ENCODE measurements at regions not wholly inside any gene's neighbourhood (a gene's known extent, or its start where the extent isn't known, plus 50 kb on each side); places are given as distances from the start of the nearest gene placed in this dataset.

DNA sequence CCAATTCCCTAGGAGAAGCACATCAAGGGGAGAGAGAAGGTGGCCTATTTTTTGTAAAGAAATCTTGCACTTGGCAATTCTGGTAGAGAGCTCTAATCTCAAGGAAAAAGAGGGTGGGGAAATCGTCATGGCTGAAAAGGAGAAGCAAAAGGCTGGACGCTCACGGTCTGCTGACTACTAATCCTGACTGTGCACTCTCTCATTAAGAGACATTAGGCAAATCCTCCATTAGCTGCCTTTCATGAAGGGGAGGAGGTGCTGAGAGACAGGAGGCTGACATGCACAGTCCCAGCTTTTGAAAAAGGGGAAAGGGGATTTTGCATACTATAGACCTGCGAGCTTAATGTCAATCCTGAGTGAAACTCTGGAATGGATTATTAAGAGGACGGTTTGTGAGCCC is 170.0 kb downstream of the NR2F2 start:
- Histone ChIP-seq H3K36me3 (ENCODE audit: insufficient read depth, low read length) (no peaks in the 10 kb centered on the region), H3K27me3 (ENCODE audit: low read length) (no peaks in the 10 kb centered on the region), H3K4me2 (ENCODE audit: low read depth, low read length, poor library complexity, severe bottlenecking) (no peak overlapping the region), H3K79me2 (ENCODE audit: low read length) (no peaks in the 10 kb centered on the region), H4K20me1 (ENCODE audit: insufficient read depth, low read depth, low read length) (no peaks in the 10 kb centered on the region), H3K9me2 (replicated peaks; ENCODE audit: insufficient read depth, low read length) (no peaks in the 10 kb centered on the region), H3K9me3 (ENCODE audit: low read length) (peaks cover 20% of the 10 kb centered on the region), H3K9ac (ENCODE audit: low read length) (no peak overlapping the region), H3K27ac (ENCODE audit: low read length) (no peak overlapping the region), H3K4me3 (ENCODE audit: low read length) (no peak overlapping the region), H3K4me1 (ENCODE audit: low read length) (no peaks in the 10 kb centered on the region), H2AFZ (ENCODE audit: low read length) (no peak overlapping the region)
- no peak for DNase-seq

DNA sequence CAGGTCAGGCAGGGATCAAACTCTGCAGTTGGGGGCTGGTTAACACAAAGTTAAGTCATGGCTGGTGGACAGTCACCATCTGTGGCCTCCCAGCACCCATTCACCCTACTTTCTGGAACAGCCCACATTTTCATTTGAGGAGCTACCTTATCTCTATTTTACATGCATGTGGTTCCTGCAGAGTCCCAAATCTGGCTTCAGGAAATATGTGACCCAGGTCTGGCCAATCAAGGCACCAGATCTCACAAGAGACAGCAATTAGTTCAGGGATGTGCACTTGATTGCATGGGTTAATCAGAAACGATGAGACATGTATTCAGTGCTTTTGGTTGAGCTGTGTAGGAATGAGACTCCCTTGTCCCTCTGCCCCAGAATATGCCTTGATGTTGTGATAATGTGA is 170.9 kb downstream of the NR2F2 start:
- no peak overlapping the region for H2AFZ ChIP-seq (ENCODE audit: low read length)
- no peak for DNase-seq
- no peaks in the 10 kb centered on the region for H3K27me3 ChIP-seq (ENCODE audit: low read length)
- no peak overlapping the region for H3K4me2 ChIP-seq (ENCODE audit: low read depth, low read length, poor library complexity, severe bottlenecking)
- no peak overlapping the region for H3K27ac ChIP-seq (ENCODE audit: low read length)
- H3K9me2 ChIP-seq (replicated peaks; ENCODE audit: insufficient read depth, low read length), result no peaks in the 10 kb centered on the region
- H3K4me3 ChIP-seq (ENCODE audit: low read length), result no peak overlapping the region
- no peaks in the 10 kb centered on the region for H3K4me1 ChIP-seq (ENCODE audit: low read length)
- no peak overlapping the region for H3K9ac ChIP-seq (ENCODE audit: low read length)
- no peaks in the 10 kb centered on the region for H3K79me2 ChIP-seq (ENCODE audit: low read length)
- H4K20me1 ChIP-seq (ENCODE audit: insufficient read depth, low read depth, low read length), result no peaks in the 10 kb centered on the region
- H3K36me3 ChIP-seq (ENCODE audit: insufficient read depth, low read length), result no peaks in the 10 kb centered on the region
- peaks cover 20% of the 10 kb centered on the region for H3K9me3 ChIP-seq (ENCODE audit: low read length)

DNA sequence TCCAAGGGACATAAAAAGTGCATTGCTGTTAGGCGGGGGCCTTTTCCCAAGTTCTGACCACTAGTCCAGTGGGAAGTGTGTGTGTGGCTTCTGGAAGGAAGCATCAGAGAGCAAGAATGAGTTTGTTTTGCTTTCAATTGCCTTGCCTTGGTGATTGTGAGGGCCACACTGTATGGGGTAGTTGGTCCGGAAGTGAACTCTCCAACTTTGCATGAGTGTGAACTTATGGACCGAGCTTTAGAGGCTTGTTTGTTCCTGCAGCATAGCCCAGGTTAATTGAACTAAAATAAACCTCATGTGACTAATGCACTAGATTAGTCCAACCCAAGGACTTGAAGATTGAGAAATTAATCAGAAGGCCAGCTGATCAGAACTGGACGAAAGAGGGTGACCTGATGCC is 171.7 kb downstream of the NR2F2 start:
- no peaks in the 10 kb centered on the region for H3K79me2 ChIP-seq (ENCODE audit: low read length)
- no peak overlapping the region for H3K9ac ChIP-seq (ENCODE audit: low read length)
- H3K4me1 ChIP-seq (ENCODE audit: low read length), result no peaks in the 10 kb centered on the region
- peaks cover 21% of the 10 kb centered on the region for H3K9me3 ChIP-seq (ENCODE audit: low read length)
- no peak overlapping the region for H3K4me2 ChIP-seq (ENCODE audit: low read depth, low read length, poor library complexity, severe bottlenecking)
- H3K36me3 ChIP-seq (ENCODE audit: insufficient read depth, low read length), result no peaks in the 10 kb centered on the region
- H2AFZ ChIP-seq (ENCODE audit: low read length), result no peak overlapping the region
- no peaks in the 10 kb centered on the region for H3K27me3 ChIP-seq (ENCODE audit: low read length)
- no peaks in the 10 kb centered on the region for H4K20me1 ChIP-seq (ENCODE audit: insufficient read depth, low read depth, low read length)
- H3K27ac ChIP-seq (ENCODE audit: low read length), result no peak overlapping the region
- no peak for DNase-seq
- H3K4me3 ChIP-seq (ENCODE audit: low read length), result no peak overlapping the region
- H3K9me2 ChIP-seq (replicated peaks; ENCODE audit: insufficient read depth, low read length), result no peaks in the 10 kb centered on the region

DNA sequence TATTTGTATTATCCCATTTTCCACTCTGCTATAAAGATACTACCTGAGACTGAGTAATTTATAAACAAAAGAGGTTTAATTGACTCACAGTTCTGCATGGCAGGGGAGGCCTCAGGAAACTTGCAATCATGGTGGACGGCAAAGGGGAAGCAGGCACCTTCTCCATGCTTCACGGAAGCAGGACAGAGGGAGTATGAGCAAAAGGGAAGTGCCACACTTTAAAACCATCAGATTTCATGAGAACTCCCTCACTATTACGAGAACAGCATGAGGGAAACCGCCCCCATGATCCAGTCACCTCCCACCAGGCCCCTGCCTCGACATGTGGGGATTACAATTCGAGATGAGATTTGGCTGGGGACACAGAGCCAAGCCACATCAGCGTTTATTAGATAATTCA is 172.8 kb downstream of the NR2F2 start:
- no peak for DNase-seq
- Histone ChIP-seq H3K79me2 (ENCODE audit: low read length) (no peaks in the 10 kb centered on the region), H3K27me3 (ENCODE audit: low read length) (no peaks in the 10 kb centered on the region), H3K9me3 (ENCODE audit: low read length) (peaks cover 21% of the 10 kb centered on the region), H3K27ac (ENCODE audit: low read length) (no peak overlapping the region), H3K4me3 (ENCODE audit: low read length) (no peak overlapping the region), H3K4me2 (ENCODE audit: low read depth, low read length, poor library complexity, severe bottlenecking) (no peak overlapping the region), H2AFZ (ENCODE audit: low read length) (no peak overlapping the region), H3K9me2 (replicated peaks; ENCODE audit: insufficient read depth, low read length) (no peaks in the 10 kb centered on the region), H3K9ac (ENCODE audit: low read length) (no peak overlapping the region), H3K36me3 (ENCODE audit: insufficient read depth, low read length) (no peaks in the 10 kb centered on the region), H4K20me1 (ENCODE audit: insufficient read depth, low read depth, low read length) (no peaks in the 10 kb centered on the region), H3K4me1 (ENCODE audit: low read length) (no peaks in the 10 kb centered on the region)

DNA sequence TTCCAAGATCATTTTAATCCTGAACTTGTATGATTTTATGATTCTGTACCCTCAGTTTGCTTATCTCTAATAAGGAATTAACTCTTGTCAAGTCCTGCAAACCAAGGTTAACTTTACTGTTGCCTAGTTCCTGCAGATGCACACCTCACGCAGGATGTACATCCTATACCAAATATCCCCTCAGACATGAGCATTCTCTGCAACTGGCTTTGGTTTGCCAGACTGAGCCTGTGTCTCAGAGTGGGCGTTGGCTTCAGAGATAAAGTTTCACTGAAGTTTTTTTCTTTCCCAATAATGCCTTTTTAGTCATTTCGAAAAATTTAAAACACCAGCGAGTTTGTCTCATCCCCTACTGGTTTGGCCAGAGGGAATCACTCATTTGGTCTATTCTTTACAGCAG is 173.9 kb downstream of the NR2F2 start:
- Histone ChIP-seq H3K27me3 (ENCODE audit: low read length) (no peaks in the 10 kb centered on the region), H3K36me3 (ENCODE audit: insufficient read depth, low read length) (no peaks in the 10 kb centered on the region), H3K4me1 (ENCODE audit: low read length) (no peaks in the 10 kb centered on the region), H3K9me3 (ENCODE audit: low read length) (peaks cover 25% of the 10 kb centered on the region), H3K79me2 (ENCODE audit: low read length) (no peaks in the 10 kb centered on the region), H2AFZ (ENCODE audit: low read length) (no peak overlapping the region), H3K9ac (ENCODE audit: low read length) (no peak overlapping the region), H3K9me2 (replicated peaks; ENCODE audit: insufficient read depth, low read length) (no peaks in the 10 kb centered on the region), H3K4me3 (ENCODE audit: low read length) (no peak overlapping the region), H4K20me1 (ENCODE audit: insufficient read depth, low read depth, low read length) (no peaks in the 10 kb centered on the region), H3K4me2 (ENCODE audit: low read depth, low read length, poor library complexity, severe bottlenecking) (no peak overlapping the region), H3K27ac (ENCODE audit: low read length) (no peak overlapping the region)
- DNase-seq, result no peak

DNA sequence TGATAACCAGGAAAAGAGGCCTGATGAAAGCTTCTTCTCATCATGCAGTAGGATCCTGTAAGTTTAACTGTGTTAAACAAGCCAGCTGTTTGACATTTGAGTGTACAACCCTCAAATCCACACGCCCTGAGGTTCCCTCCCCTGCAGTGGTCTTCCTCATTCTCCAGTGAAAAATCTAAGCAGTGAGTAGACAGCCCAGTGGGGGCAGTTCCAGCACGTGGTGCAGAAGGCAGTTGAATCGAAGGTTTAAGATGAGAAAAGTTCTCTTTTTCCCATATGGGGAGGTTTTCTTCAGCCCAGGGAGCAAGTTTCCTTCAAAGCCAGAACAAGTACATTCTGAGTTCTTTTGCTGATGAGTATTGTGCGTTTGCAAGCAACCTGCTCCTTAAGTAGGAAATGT is 174.5 kb downstream of the NR2F2 start:
- no peak overlapping the region for H3K27ac ChIP-seq (ENCODE audit: low read length)
- no peak overlapping the region for H2AFZ ChIP-seq (ENCODE audit: low read length)
- peaks cover 25% of the 10 kb centered on the region for H3K9me3 ChIP-seq (ENCODE audit: low read length)
- no peaks in the 10 kb centered on the region for H3K27me3 ChIP-seq (ENCODE audit: low read length)
- no peaks in the 10 kb centered on the region for H3K4me1 ChIP-seq (ENCODE audit: low read length)
- DNase-seq, result no peak
- no peak overlapping the region for H3K9ac ChIP-seq (ENCODE audit: low read length)
- H3K4me2 ChIP-seq (ENCODE audit: low read depth, low read length, poor library complexity, severe bottlenecking), result no peak overlapping the region
- no peaks in the 10 kb centered on the region for H4K20me1 ChIP-seq (ENCODE audit: insufficient read depth, low read depth, low read length)
- H3K36me3 ChIP-seq (ENCODE audit: insufficient read depth, low read length), result no peaks in the 10 kb centered on the region
- no peaks in the 10 kb centered on the region for H3K79me2 ChIP-seq (ENCODE audit: low read length)
- H3K9me2 ChIP-seq (replicated peaks; ENCODE audit: insufficient read depth, low read length), result no peaks in the 10 kb centered on the region
- no peak overlapping the region for H3K4me3 ChIP-seq (ENCODE audit: low read length)

DNA sequence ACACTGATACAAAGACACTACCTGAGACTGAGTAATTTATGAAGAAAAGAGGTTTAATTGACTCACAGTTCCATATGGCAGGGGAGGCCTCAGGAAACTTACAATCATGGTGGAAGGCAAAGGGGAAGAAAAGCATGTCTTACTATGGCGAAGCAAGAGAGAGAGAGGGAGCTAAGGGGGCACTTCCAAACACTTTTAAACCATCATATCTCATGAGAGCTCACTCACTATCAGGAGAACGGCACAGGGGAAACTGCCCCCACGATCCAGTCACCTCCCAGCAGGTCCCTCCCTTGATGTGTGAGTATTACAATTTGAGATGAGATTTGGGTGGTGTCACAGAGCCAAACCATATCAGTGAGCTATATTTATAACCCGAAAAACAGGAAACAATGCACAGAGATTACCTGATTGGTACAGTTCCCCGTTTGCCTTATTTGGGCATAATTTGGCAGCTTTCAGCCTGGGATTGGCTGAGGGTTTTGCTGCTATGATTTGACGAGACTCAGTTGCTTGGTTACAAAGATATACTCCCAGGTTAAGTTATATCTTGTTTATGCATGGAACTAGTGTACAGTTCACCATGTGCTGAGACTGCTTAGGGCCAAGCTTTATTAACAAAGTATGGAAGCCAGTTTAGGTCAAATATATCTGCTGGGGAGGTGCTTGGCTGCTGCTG is 184.2 kb downstream of the NR2F2 start:
- Histone ChIP-seq H3K79me2 (ENCODE audit: low read length) (no peaks in the 10 kb centered on the region), H3K27ac (ENCODE audit: low read length) (no peak overlapping the region), H3K4me1 (ENCODE audit: low read length) (no peaks in the 10 kb centered on the region), H3K9ac (ENCODE audit: low read length) (no peak overlapping the region), H3K9me3 (ENCODE audit: low read length) (peaks cover 53% of the 10 kb centered on the region), H3K36me3 (ENCODE audit: insufficient read depth, low read length) (no peaks in the 10 kb centered on the region), H3K4me2 (ENCODE audit: low read depth, low read length, poor library complexity, severe bottlenecking) (no peak overlapping the region), H2AFZ (ENCODE audit: low read length) (no peak overlapping the region), H3K4me3 (ENCODE audit: low read length) (no peak overlapping the region), H3K27me3 (ENCODE audit: low read length) (no peaks in the 10 kb centered on the region), H3K9me2 (replicated peaks; ENCODE audit: insufficient read depth, low read length) (no peaks in the 10 kb centered on the region), H4K20me1 (ENCODE audit: insufficient read depth, low read depth, low read length) (no peaks in the 10 kb centered on the region)
- no peak for DNase-seq

DNA sequence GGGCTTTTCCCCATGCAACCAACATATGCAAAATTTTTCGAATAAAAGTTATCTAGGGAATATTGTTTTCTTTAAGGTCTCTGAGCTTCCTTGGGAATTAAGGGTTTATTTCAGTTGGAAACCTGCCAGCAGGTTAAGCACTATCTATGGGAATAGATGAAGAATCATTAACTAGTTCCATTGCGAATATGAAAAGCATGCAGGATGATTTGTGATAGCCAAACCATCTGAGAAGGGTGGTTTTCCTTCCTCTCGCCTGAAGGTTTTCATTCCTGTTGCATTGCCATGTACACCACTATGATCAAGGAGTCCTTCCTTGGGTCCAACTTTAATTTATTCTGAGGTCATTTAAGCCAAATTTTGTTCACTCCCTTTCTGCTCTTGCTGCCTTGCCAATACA is 184.9 kb downstream of the NR2F2 start:
- Histone ChIP-seq H3K9me3 (ENCODE audit: low read length) (peaks cover 52% of the 10 kb centered on the region), H3K27ac (ENCODE audit: low read length) (no peak overlapping the region), H3K79me2 (ENCODE audit: low read length) (no peaks in the 10 kb centered on the region), H4K20me1 (ENCODE audit: insufficient read depth, low read depth, low read length) (no peaks in the 10 kb centered on the region), H2AFZ (ENCODE audit: low read length) (no peak overlapping the region), H3K4me1 (ENCODE audit: low read length) (no peaks in the 10 kb centered on the region), H3K4me3 (ENCODE audit: low read length) (no peak overlapping the region), H3K9me2 (replicated peaks; ENCODE audit: insufficient read depth, low read length) (no peaks in the 10 kb centered on the region), H3K4me2 (ENCODE audit: low read depth, low read length, poor library complexity, severe bottlenecking) (no peak overlapping the region), H3K36me3 (ENCODE audit: insufficient read depth, low read length) (no peaks in the 10 kb centered on the region), H3K9ac (ENCODE audit: low read length) (no peak overlapping the region), H3K27me3 (ENCODE audit: low read length) (no peaks in the 10 kb centered on the region)
- no peak for DNase-seq

DNA sequence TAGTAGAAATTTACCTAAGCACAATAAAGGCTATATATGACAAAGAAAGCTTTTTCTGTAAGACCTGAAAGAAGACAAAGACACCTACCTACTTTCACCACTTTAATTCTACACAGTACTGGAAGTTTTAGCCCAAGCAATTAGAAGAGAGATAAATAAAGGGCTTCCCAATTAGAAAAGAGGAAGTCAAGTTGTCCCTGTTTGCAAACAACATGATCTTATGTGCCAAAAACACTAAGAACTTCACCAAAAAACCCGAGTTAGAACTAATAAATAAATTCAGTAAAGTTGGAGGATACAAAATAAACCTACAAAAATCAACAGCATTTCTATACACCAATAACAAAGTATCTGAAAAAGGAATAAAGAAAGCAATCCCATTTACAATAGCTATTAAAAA is 190.9 kb downstream of the NR2F2 start:
- no peak overlapping the region for H3K4me2 ChIP-seq (ENCODE audit: low read depth, low read length, poor library complexity, severe bottlenecking)
- H4K20me1 ChIP-seq (ENCODE audit: insufficient read depth, low read depth, low read length), result no peaks in the 10 kb centered on the region
- H3K9me3 ChIP-seq (ENCODE audit: low read length), result peaks cover 36% of the 10 kb centered on the region
- H2AFZ ChIP-seq (ENCODE audit: low read length), result no peak overlapping the region
- H3K9me2 ChIP-seq (replicated peaks; ENCODE audit: insufficient read depth, low read length), result no peaks in the 10 kb centered on the region
- H3K27ac ChIP-seq (ENCODE audit: low read length), result no peak overlapping the region
- H3K27me3 ChIP-seq (ENCODE audit: low read length), result no peaks in the 10 kb centered on the region
- no peaks in the 10 kb centered on the region for H3K4me1 ChIP-seq (ENCODE audit: low read length)
- H3K79me2 ChIP-seq (ENCODE audit: low read length), result no peaks in the 10 kb centered on the region
- no peak overlapping the region for H3K4me3 ChIP-seq (ENCODE audit: low read length)
- H3K9ac ChIP-seq (ENCODE audit: low read length), result no peak overlapping the region
- no peaks in the 10 kb centered on the region for H3K36me3 ChIP-seq (ENCODE audit: insufficient read depth, low read length)
- no peak for DNase-seq

Data from Karpas-422 (cell line).